ENCODE measurements at regions not wholly inside any gene's neighbourhood (a gene's known extent, or its start where the extent isn't known, plus 50 kb on each side); places are given as distances from the start of the nearest gene placed in this dataset.
"Not testable (repeated sequence)": the region's sequence is repeated elsewhere in the genome, so short reads cannot be mapped to it uniquely, and the experiment has no call there.

DNA sequence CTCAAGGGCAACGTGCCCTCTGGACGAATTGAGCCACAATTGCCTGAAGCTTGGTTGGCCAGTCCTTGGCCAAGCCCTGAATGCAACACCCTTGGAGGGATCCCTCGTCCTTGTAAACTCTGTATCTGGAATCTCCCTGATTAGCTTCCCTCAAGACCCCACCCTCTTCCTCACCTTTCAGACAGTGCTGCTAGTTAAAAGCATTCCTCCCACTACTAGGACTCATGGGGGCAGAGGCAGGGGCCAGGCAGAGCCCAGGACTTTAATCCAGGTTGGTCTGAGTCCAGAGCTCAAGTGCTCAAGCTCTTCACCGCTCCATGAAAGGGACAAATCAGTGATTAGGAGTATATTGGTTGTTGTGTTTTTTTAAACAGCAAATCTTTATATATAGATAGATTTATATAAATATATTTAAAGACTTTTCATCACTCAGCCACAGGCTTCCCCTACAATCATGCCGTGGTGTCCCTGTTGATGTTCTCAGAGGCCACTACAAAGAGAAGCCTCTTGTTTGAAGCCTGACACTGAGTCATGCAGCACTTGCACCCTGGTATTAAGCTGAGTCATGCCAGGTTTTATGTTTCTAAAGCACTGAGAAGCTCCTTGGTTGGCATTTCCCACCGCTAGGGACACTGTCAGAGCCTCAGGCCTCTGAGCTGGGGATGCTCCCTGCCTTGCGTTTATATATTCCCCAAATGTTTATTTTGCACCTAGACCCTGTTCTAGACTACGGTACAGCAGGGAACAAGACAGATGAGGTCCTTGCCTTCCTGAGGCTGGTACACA is 53.8 kb upstream of the GSC start:
- no peak for DNase-seq (ENCODE audit: extremely low read depth, low read depth)
- TF ChIP-seq, protein P1, sequence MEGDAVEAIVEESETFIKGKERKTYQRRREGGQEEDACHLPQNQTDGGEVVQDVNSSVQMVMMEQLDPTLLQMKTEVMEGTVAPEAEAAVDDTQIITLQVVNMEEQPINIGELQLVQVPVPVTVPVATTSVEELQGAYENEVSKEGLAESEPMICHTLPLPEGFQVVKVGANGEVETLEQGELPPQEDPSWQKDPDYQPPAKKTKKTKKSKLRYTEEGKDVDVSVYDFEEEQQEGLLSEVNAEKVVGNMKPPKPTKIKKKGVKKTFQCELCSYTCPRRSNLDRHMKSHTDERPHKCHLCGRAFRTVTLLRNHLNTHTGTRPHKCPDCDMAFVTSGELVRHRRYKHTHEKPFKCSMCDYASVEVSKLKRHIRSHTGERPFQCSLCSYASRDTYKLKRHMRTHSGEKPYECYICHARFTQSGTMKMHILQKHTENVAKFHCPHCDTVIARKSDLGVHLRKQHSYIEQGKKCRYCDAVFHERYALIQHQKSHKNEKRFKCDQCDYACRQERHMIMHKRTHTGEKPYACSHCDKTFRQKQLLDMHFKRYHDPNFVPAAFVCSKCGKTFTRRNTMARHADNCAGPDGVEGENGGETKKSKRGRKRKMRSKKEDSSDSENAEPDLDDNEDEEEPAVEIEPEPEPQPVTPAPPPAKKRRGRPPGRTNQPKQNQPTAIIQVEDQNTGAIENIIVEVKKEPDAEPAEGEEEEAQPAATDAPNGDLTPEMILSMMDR (IDR thresholded peaks at IDR 0.05; ENCODE audit: low read depth, low read length): no peak

DNA sequence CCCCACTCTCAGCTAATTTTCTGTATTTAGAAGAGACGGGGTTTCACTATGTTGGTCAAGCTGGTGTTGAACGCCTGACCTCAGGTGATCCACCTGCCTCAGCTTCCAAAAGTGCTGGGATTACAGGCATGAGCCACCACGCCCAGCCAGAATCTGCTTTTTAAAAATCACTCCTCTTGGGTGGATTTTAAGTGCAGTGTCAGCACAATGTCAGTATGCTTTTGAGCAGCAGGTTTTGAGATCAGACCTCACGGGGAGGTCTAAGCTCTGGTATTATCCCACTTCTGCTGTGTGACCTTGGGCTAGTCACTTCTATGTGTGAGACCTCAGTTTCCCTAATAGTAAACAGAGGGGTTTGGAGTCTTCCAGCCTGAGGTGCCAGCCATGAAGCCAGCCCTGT is 51.8 kb upstream of the GSC start:
- TF ChIP-seq, protein P1 (IDR thresholded peaks at IDR 0.05; ENCODE audit: low read depth, low read length): no peak
- DNase-seq (ENCODE audit: extremely low read depth, low read depth): no peak

DNA sequence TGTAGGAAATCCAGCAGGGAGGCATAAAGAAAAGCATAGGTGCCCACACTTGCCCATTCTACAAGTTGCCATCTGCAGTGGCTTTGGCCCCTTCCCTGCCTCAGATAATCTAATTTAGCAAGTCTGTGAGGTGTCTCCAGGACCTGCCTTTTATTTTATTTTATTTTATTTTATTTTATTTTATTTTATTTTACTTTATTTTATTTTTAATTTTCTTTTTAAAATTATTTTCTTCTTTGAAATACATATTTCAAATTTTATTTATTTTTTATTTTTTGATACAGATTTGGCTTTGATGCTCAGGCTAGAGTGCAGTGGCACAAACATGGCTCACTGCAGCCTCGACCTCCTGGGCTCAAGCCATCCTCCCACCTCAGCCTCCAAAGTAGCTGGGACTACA is 51.0 kb upstream of the GSC start:
- not testable (repeated sequence) for DNase-seq (ENCODE audit: extremely low read depth, low read depth)
